ENCODE measurements at regions not wholly inside any gene's neighbourhood (a gene's known extent, or its start where the extent isn't known, plus 50 kb on each side); places are given as distances from the start of the nearest gene placed in this dataset.

DNA sequence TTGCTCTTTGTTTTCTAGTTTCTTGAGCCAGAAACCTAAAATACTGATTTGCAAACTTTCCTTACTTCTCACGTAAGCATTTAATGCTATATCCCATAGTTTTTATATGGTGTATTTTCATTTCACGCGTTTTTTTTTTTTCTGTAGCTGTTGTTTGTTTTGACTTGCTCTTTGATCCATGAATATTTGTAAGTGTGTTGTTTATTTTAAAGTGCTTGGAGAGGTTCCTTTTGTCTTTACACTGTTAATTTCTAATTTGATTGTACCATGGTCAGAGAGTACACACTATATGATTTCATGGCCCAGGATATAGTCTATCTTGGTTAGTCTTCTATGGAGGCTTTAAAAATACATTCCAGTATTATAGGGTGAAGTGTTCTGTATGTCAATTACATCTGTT, 84.8 kb upstream of the RNF217 start:
- no peak for DNase-seq (ENCODE audit: low spot score)

DNA sequence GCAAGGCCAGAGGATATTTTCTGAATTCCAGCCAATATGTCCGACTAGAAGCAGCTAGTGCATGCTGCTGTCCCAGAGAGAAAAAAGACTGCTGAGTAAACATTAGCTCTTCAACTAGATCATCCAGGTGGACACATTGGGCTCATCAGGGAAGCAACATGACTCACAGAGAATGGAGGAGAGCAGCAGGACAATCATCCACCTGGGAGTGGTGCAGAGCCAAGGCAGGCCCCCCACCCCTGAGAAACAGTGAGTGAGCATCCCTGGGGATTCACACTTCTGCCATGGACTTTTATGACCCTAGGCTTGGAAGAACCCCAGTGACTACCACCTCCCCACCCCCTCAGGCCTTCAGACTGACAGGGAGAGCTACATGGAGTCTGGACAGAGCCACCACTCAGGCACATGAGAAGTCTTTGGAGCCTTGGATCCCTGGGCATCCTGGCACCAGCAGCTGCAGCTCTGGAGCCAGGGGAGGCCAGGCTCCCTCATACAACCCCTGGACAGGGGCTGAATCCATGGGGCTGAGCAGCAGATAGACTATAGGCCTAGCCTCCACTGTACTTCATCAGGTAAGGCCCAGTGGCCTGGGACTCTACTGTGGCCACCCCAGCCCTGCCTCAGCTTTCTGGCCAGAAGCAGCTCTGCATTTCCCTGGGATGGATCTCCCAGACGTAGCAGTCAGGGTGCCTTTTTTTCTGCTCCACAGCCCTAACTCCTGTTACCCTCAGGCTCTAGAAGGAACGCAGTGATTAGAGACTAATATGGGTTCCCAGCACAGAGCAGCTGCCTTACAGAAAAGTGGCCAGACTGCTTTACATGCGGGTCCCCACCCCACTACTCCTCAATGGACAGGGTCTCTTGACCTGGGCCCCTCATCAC, 82.9 kb upstream of the RNF217 start:
- peak; percentile 48 for DNase-seq (ENCODE audit: low spot score)

DNA sequence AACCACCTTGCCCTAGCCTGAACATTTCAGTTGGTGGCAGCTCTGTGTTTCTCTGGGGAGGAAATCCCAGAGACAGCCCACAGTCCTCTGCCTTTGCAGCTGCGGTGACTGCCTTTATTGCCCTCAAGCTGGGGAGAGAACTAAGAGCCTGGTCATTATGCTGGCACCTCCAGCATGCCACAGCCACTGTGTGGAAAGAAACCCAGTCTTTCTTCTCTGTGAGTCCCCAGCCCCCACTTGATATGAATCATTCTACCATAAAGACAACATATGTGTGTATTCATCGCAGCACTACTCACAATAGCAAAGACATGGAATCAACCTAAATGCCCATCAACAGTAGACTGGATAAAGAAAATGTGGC, 82.3 kb upstream of the RNF217 start:
- no peak for DNase-seq (ENCODE audit: low spot score)

DNA sequence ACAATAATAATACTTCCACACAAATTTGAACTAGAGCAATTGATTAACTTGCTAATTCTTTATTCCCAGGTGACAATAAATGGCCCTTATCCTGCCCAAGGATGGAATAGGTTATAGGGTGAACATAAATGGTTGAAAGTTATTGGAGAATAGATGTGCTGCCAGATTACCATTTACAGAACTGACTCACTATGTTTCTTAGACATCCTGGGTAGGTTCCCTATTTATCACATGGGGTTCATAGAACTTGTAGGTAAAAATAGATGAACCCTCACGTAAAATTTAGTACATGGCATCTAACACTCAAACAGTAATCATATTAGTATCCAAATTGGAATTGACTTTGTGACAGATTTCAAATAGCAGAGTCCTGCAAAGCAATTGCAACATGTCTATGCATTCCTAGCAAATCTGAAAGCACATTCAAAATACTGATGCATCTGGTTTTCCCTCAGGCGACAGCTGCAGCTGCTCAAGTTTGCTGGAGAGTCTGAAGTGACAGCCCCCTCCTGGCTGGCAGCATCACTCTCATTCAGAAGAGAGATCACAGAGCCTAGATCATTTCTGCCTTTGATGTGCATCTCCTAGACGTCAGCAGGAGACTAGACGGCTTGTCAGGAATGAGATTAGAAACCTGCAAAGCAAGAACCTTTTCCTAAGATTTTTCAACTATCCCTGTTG, 80.2 kb upstream of the RNF217 start:
- peak; percentile 9 for DNase-seq (ENCODE audit: low spot score)

DNA sequence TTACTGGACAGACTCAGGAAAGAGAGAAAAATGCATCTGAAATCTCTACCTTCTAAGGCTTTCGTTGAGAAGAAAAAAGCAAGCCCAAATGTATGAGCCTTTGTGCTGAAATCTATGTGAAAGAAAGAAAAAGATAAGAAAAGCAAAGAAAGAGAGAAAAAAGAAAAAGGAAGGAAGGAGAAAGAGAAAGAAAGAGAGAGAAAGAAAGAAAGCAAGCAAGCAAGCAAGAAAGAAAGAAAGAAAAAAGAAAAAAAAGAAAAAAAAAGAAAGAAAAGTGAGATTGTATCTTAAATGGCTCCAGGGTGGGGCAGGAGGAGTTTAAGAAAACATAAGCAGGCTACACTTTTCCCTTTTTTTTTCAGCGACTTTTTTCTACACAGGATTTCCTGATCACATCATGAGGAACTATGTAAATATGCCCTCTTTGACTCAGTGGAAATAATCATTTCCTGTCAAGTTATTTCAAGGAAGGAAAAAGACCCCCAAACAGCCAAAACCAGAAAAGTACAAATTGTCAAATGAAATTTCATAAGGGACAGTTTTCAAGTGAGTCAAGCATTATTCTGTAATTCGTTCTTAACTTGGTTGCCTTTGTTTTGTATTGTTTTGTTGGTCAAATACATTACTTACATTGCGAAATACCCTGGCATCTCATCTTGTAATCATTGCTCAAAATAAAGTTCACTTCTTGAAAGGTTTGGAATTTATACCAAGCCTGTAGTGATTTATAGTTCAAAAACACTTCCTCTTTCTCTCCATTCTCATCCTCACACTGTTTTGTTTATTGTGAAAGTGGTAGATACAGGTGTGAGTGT, 79.5 kb upstream of the RNF217 start:
- DNase-seq (ENCODE audit: low spot score), result peak; percentile 66

DNA sequence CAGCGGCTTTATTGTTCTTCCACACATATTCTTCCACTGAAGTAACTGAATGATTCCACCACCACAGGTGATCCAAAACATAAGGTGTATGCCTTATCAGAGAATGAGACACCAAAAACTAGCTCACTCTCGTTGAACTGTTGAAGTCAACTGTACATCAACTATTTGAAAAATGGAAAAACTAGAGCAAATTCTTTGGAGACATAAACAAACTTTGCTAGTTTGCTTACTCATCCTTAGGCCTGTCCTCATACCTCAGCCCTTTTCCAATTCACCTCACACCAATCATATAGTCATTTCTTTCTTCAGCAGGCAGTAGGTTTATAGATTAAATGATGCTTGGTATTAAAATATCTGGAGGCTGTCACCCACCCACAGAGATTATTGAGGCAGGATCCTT, 77.1 kb upstream of the RNF217 start:
- no peak for DNase-seq (ENCODE audit: low spot score)

DNA sequence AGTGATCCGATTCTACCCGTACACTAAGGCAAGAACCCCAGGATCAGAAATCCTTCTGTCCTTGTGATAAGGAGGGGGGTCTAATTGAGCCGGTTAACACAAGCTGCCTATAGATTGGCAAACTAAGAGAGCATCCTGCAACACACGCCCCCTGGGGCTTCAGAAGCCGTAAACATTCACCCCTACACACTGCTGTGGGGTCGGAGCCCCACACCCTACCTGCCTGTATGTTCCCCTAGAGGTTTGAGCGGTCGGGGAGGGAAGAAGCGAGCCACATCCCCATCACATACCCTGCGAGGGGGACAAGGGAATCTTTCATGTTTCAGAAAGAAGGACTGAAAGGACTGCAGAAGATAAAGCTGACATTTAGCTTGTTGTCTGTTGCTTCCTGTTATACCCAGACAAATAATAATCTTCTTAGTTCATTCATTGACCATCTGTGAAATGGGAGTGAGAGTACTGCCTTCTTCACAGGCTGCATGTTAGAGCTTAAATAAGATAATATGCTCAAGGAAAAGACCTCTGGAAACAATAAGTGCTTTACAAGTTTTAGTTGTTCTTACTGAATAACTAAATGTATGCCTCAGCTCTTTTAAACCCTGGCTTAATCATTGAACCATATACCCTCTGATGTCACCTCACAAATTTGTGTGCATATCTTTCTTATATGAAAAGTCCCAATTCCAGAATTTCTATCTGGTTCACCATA, 74.2 kb upstream of the RNF217 start:
- DNase-seq (ENCODE audit: low spot score), result peak; percentile 55

DNA sequence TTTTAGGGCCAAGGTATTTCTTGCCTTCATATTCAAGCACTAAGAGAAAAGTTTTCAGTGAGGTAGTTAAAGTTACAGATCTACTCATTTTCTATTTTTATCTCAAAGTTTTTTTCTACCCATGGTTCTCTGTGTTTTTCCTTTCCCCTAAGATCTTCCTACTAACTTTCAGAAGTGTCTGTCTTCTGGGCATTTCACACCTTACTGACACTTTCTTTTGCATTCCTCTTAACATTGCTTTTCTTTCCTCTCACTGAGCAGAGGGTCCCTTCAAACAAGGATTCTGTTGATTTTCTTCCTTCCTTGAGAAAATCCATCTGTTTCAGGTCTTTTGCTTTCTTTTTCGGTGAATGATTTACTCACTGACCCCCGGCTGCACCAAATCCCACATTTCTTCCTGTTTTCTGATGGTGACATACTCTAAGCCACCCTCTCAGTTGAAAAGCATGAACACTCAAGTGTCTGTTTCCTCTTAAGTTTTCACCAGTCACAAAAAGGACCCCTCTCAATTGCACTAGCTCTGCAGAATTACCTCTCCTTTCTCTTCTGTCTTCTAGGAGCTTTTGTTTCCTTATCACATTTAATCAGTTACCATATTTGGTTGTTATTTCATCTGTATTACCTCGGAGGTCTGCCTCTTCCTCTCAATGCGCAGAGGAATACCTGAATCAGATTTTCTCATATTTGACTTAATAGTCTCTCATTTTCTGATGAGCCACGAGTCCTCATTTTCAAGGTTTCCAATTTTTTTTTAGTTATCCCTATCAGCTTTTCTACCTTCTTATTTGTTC, 73.5 kb upstream of the RNF217 start:
- DNase-seq (ENCODE audit: low spot score), result peak; percentile 51

DNA sequence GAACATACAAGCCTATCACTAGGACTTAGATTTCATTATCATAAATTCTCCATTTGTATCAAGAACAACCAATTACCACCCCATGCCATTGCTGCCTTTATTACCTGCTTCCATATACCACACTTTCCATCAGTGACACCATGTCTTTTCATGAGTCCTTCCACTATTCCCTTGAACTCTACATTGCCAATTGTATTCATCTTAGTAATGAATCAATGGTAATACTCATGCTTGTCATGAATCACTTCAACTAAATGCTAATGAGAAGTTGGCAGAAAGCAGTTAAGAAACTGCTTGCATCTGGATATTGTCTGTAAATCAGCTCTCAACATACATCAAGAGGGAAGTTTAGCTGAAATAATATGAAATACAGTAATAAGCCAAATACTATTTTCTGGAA, 61.2 kb upstream of the RNF217 start:
- DNase-seq (ENCODE audit: low spot score), result peak; percentile 19

DNA sequence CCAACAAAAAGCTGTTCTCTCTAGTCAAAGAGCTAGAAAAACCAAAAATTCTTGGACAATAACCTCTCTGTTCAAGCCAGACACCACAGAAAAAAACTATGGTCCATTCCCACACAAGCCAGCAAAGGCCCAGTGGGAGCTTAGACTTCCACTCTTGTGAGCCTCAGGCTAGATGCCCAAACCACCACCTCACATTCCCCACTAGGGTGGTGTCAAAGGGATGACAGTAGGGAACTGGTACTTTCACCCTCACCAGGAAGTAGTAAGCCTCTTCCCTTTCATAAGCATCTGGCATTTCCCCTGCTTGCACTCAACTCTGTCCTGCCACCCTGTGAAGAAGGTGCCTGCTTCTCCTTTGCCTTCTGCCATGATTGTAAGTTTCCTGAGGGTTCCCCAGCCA, 58.4 kb upstream of the RNF217 start:
- no peak for DNase-seq (ENCODE audit: low spot score)

DNA sequence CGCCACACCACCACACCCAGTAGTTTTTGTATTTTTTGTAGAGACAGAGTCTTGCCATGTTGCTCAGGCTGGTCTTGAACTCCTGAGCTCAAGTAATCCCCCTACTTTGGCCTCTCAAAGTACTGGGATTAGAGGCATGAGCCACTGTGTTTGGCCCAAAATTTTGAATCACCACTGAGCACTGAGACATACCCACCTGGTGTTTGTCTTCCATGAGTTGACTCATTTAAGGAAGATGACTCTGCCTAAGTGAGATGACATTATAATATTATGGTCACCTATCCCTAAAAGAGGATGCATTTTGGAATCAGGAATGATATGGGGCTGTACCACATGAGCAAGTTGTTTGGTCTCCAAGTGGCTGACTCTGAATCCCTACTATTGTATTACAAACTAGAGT, 54.6 kb upstream of the RNF217 start:
- DNase-seq (ENCODE audit: low spot score), result no peak
